ENCODE measurements at regions not wholly inside any gene's neighbourhood (a gene's known extent, or its start where the extent isn't known, plus 50 kb on each side); places are given as distances from the start of the nearest gene placed in this dataset.

DNA sequence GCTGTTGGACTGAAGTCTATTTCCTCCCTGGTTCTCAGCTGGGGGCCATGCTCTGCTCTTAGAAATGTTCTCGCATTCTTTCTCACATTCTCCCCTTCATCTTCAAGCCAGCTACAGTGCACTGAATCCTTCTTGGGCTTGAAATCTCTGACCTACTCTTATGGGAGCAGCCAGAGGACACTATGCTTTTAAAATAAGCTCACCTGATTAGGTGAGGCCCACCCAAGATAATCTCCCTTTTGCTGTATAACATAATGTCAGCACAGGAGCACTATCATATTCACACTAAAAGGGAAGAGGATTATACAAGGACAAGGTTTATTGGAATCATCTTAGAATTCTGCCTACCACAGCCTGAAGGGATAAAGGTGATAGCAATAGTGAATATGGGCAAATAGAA is 146.3 kb downstream of the ZNF674 start:
- no peak for DNase-seq
- Histone ChIP-seq H3K27ac (no peak overlapping the region), H3K27me3 (no peaks in the 10 kb centered on the region), H3K4me3 (no peak overlapping the region), H3K36me3 (no peaks in the 10 kb centered on the region), H3K9ac (ENCODE audit: low read depth in 2 of 2, low read length in 2 of 2) (no peak overlapping the region), H3K4me1 (no peaks in the 10 kb centered on the region), H3K9me3 (no peaks in the 10 kb centered on the region)
- TF ChIP-seq, protein P1, sequence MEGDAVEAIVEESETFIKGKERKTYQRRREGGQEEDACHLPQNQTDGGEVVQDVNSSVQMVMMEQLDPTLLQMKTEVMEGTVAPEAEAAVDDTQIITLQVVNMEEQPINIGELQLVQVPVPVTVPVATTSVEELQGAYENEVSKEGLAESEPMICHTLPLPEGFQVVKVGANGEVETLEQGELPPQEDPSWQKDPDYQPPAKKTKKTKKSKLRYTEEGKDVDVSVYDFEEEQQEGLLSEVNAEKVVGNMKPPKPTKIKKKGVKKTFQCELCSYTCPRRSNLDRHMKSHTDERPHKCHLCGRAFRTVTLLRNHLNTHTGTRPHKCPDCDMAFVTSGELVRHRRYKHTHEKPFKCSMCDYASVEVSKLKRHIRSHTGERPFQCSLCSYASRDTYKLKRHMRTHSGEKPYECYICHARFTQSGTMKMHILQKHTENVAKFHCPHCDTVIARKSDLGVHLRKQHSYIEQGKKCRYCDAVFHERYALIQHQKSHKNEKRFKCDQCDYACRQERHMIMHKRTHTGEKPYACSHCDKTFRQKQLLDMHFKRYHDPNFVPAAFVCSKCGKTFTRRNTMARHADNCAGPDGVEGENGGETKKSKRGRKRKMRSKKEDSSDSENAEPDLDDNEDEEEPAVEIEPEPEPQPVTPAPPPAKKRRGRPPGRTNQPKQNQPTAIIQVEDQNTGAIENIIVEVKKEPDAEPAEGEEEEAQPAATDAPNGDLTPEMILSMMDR (IDR thresholded peaks at IDR 0.05): no peak
- intact Hi-C loops (cut with DNase I): no loop called here

DNA sequence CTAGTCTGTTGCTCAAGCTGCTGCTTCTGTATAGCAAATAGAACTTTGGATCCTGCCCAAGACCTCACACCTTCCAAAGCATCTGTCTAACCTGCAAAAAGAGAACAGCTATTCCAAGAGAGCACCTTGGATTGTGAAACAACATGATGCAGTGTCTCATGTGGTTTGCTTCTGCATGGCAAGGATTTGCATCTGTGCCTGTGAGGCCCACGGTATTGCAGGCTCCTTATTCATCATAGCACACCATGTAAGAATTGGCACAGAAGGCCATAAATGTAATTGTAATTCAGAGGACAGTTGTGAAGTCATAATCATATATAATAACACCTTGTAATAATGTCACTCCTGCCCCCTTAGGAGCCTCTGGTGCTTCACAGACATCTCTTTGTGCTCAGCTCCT is 147.1 kb downstream of the ZNF674 start:
- Histone ChIP-seq H3K27me3 (no peaks in the 10 kb centered on the region), H3K4me1 (no peaks in the 10 kb centered on the region), H3K4me3 (no peak overlapping the region), H3K9me3 (no peaks in the 10 kb centered on the region), H3K27ac (no peak overlapping the region), H3K36me3 (no peaks in the 10 kb centered on the region), H3K9ac (ENCODE audit: low read depth in 2 of 2, low read length in 2 of 2) (no peak overlapping the region)
- no peak for DNase-seq
- intact Hi-C loops (cut with DNase I): no loop called here
- TF ChIP-seq, protein P1 (IDR thresholded peaks at IDR 0.05): no peak

DNA sequence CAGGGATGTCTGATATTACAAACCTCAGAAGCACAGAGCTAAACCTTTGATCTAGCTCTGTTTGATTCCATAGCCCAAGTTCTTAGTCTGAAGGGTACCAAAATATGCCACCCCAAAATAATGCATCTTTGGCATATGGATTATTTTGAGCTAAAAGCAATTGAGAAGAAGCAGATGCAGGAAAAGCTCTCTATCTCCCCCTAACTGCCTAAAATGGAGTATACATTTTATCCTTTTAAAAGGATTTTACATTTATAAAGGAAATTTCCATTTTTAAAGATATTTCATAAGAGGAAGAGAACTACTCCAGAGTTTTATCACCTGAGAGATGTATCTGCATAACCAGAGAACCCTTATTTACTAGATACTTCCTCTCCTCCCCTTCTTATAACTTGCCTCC is 158.7 kb downstream of the ZNF674 start:
- Histone ChIP-seq H3K4me3 (no peak overlapping the region), H3K4me1 (no peaks in the 10 kb centered on the region), H3K9me3 (no peaks in the 10 kb centered on the region), H3K27ac (no peak overlapping the region), H3K36me3 (no peaks in the 10 kb centered on the region), H3K27me3 (no peaks in the 10 kb centered on the region), H3K9ac (ENCODE audit: low read depth in 2 of 2, low read length in 2 of 2) (no peak overlapping the region)
- intact Hi-C loops (cut with DNase I): no loop called here
- no peak for DNase-seq
- TF ChIP-seq, protein P1 (IDR thresholded peaks at IDR 0.05): no peak

DNA sequence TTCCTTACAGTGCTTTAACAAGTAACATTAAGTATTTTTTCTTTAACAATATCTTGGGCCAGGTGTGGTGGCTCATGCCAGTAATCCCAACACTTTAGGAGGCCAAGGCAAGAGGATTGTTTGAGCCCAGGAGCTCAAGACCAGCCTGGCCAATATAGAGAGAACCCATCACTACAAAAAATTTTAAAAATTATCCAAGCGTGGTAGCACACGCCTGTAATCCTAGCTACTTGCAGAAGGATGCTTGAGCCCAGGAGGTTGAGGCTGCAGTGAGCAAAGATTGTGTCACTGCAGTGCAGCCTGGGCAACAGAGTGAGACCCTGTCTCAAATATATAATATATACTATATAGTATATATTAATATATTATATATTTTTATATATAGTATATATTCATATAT is 162.2 kb downstream of the ZNF674 start:
- Histone ChIP-seq H3K9me3 (no peaks in the 10 kb centered on the region), H3K36me3 (no peaks in the 10 kb centered on the region), H3K4me3 (no peak overlapping the region), H3K27ac (no peak overlapping the region), H3K27me3 (no peaks in the 10 kb centered on the region), H3K9ac (ENCODE audit: low read depth in 2 of 2, low read length in 2 of 2) (no peak overlapping the region), H3K4me1 (no peaks in the 10 kb centered on the region)
- DNase-seq: no peak
- intact Hi-C loops (cut with DNase I): no loop called here
- TF ChIP-seq, protein P1 (IDR thresholded peaks at IDR 0.05): no peak

DNA sequence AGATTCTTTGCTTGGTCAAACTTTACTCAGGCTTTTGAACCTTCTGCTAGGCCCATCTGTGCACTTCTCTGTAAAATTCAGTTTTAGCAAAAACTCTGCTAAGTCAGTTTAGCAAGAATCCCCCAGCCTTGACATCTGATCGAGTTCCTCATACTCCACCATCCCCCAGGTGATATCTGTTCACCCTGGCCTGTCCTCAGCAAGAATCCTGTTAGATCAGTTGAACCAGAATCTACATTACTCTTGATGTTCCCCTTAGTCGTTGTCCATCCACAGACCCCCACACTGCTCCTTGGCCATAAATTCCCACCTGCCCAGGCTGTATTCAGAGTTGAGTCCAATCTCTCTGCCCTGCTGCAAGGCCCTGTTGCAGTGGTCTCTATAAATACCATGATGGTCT is 162.6 kb downstream of the ZNF674 start:
- no peak overlapping the region for H3K9ac ChIP-seq (ENCODE audit: low read depth in 2 of 2, low read length in 2 of 2)
- intact Hi-C loops (cut with DNase I): no loop called here
- no peaks in the 10 kb centered on the region for H3K27me3 ChIP-seq
- H3K36me3 ChIP-seq: no peaks in the 10 kb centered on the region
- H3K4me3 ChIP-seq: no peak overlapping the region
- H3K27ac ChIP-seq: no peak overlapping the region
- DNase-seq: no peak
- TF ChIP-seq, protein P1 (IDR thresholded peaks at IDR 0.05): no peak
- H3K4me1 ChIP-seq: no peaks in the 10 kb centered on the region
- H3K9me3 ChIP-seq: no peaks in the 10 kb centered on the region

DNA sequence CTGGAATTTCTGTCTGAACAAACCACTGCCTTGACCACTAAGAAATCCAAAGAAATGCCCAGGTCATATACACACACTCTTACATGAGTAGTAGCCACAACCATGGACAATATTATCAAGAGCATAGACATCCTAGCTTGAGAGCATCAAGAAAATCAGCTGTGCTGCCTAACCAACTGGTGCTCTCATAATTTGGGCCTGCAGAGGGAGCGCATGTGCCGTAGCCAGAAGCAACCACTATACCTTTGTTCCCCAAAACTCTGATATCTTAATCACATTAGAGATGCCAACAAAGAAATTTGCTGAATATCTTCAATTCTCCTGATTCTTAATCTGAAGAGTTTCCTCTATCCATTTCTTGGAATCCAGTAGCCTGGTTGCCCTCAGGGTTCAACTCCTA is 163.6 kb downstream of the ZNF674 start:
- TF ChIP-seq, protein P1 (IDR thresholded peaks at IDR 0.05): no peak

More for the DNA sequence above, 163.6 kb downstream of the ZNF674 start:
- H3K4me1 ChIP-seq: no peaks in the 10 kb centered on the region
- H3K27ac ChIP-seq: no peak overlapping the region
- peaks cover 4% of the 10 kb centered on the region for H3K27me3 ChIP-seq
- H3K4me3 ChIP-seq: no peak overlapping the region
- no peak for DNase-seq
- no peaks in the 10 kb centered on the region for H3K9me3 ChIP-seq
- no peak overlapping the region for H3K9ac ChIP-seq (ENCODE audit: low read depth in 2 of 2, low read length in 2 of 2)
- intact Hi-C loops (cut with DNase I): no loop called here
- no peaks in the 10 kb centered on the region for H3K36me3 ChIP-seq

All from colonic mucosa (tissue), 4 donors.